HG02938 (cell line): ENCODE measurements at regions not wholly inside any gene's neighbourhood (a gene's known extent, or its start where the extent isn't known, plus 50 kb on each side); places are given as distances from the start of the nearest gene placed in this dataset.

Experiments used
- ATAC-seq: cut with Tn5 transposase; IDR thresholded peaks from one replicate; pipeline ENCODE4 v1.9.1; 2021; ENCODE audit warnings: mild to moderate bottlenecking, moderate library complexity; ENCODE audit not compliant: unreplicated experiment

DNA sequence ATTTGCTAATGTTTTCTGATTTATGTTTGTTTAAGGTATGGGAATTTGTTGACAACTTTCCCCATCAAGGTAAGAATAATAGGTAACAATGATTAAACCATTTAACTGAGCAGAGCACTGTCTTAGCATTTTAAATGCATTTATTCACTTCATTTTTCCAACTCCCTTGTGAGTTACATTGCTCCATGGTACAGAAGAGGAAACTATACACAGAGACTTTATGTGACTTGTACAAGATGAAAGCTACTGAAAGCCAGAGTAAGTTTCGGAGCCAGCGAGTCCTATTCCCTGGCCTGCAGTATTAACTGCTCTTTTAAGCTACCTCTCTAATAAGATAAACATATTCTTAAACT is 708.8 kb downstream of the HDGFL1 start:
- ATAC-seq = no peak

DNA sequence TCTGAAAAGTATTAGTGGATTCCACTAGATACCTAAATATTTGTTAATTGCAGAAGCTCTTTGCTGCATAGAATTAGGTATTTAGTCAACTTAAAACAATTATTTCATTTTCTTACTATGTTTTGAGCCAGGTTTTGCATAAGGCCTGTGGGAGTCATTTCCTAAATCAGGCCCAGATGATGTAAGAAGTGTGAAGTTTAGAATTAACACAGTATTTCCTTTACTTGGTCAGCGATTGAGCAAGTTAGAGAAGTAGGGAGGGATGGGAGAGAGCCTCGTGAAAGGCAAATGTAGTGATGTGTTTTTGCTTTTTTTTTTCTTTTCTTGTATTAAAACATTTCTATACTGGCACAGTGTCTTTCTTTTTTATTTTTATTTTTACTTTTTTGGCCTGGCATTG is 711.1 kb downstream of the HDGFL1 start:
- no peak for ATAC-seq

DNA sequence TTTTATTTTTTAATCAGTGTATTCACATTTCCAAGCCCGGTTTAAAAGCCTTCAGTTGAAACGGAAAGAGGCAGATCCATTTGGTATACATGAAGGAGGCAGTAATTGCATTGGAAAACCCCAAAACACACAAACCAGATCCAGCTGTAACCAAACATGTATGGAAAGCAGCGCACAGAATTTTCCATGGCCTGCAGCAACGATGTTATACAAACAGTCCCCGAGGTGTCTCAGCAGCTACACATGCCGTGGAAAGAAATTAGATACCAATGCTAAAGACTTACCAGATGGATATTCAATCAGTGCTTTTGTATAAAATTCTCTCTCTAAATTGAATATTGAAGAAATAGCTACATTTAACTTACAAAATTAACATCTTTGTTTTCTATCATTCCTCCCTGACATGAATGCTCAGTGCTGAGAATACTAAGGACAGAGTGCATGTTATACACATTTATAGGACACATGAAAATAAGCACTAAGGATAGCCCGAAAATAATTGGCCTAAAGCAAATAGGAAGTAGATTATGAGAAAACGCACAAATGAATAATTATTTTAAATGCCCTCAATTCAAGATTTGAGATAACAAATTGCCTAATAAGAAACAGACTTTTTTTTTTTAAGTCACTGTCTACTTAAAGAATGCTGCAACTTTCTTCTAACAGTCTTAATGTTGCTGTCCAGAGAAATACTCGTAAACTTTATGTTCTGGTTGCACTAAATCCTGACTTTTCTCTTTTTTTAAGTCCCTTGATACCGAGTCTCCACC is 713.1 kb downstream of the HDGFL1 start:
- ATAC-seq = no peak

DNA sequence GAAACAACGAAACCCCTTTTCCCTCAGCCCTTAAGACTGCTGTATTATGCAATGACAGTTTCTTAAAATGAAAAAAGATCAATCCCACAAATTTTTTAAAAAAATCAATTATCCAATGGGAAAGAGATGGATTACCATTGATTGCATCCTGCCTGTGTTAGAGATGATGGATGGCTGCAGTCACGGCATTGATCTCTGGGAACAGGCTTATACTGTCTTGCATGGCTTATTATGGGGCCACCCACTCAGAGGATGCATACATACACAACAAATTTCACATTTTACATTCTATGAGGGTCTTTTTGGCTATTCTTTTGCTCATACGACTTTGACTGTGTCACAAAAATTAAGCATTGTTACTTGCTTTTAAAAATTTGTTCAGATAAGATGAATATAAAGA is 724.3 kb downstream of the HDGFL1 start:
- no peak for ATAC-seq

DNA sequence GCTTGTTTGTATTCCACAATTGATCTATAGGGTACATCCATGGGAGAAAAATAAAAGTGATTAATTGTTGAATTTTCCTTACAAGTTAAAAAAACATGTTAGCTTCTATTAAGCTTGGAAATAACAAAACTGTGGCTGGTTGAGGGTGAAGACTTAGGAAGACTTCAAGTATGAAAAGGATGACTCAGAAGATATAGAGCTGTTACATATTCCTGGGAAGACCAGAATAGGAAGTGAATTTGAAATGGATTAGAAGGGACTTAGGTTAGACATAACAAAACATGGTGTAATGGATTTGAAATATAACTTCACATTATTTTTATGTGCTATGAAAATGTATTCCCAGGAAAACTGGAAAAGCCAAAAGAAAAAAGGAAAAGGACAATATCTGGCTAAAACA is 732.2 kb downstream of the HDGFL1 start:
- no peak for ATAC-seq

DNA sequence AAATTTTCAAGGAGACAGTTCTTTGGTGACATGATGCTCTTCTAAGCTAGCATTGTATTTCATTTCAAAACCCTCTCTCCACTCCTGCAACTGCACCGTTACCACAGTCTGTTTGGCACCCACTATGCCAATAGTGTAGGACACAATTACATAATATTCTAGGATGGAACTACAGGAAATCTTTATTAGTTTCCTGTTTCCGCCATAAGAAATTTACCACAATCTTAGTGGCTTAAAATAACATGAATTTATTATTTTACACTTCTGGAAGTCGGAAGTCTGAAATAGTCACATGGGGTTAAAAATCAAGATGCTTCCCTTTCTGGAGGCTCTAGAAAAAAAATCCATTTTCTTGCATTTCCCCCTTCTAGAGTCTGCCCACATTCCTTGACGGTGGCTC is 733.1 kb downstream of the HDGFL1 start:
- ATAC-seq = no peak

DNA sequence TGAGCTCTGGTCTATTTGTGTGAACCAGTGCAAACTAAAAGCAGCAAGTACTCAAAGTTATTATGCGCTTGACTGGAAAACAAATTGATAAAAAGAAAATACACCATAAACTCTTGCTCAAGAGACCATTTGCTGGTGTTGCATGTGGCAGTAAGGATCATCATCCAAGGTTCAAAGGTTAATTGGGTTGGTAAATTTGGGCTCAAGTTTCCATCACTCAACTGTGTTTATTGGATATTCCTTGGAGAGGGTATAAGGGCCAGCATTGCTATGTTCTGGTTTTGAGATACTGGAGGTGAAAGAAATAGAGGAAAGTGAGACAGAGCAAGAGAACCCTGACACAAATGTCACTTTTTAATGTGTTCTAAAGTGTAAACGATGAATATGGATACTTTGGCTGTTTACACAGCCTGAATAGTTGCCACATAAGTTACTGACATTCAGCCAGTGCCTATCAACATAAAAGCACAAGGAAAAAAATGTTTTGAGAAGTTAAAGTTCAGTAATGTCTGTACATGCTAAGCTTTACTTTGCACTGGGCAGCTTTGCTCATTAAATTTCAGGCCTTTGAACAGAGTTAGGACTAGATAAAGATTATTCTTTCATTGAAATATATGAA is 736.1 kb downstream of the HDGFL1 start:
- ATAC-seq = no peak

DNA sequence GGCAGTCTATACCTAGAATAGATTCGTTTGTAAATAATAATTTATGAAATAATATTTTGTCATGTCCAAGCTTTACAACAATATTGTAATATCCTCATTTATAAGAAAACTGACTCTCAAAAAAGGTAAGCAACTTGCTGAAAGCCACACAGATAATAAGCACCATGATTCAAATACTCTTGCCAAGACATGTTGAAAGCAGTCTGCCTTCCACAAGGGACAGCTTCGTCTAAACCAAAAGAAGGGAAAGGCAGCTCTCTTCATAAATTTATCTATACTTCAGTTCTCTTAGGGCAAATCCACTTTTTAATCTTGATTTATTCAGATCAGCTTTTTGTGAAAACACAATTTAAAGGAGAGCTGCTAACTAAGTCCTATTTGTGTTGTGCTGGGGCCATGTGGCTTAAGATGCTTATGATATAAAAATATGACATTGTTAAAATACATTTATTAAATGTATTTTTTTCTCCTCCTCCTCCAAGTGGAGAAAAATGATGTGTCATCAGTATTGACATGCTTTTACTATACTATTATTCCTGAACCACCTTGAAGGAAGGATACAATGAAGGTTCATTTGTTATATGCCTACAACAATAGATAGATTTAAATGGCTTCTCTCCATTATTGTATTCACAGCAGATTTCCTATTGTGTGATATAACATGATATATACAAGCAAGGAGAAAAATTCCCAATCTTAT is 737.0 kb downstream of the HDGFL1 start:
- ATAC-seq = no peak

DNA sequence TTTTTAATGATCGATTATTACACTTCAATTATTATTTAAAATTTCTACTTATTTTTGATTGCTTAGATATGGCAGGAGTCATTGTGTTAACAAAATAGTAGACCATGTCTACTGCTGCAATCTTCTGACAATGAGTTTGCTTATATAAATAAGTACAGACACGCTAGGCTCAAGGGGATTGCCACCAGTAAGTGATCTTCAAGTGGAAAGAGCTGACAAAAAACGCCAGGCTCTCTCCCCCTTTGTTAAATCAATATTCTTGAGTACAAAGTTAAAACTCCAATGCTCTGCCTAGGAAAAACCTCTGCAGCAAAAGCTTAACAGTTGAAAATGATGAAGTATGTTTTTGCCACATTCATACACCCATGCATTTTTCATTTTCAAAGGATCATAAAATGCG is 738.1 kb downstream of the HDGFL1 start:
- no peak for ATAC-seq

DNA sequence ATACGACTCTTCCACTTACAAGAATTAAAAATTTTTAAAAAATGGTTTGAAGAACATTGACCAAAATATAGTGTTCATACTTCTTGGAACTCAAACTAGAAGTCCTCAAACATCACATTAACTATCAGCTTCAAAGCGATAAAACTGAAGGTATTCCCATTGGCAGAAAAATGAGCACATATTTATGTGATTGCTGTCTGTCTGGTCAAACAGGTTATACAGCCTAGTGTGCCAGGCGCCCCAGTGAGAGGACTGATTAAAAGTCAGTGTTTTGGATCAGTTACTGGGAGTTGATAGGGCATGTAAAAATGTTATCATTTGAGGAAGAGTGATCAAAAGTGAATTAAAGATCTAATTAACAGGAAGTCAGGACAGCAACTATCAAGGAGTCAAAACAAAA is 738.8 kb downstream of the HDGFL1 start:
- ATAC-seq = no peak

DNA sequence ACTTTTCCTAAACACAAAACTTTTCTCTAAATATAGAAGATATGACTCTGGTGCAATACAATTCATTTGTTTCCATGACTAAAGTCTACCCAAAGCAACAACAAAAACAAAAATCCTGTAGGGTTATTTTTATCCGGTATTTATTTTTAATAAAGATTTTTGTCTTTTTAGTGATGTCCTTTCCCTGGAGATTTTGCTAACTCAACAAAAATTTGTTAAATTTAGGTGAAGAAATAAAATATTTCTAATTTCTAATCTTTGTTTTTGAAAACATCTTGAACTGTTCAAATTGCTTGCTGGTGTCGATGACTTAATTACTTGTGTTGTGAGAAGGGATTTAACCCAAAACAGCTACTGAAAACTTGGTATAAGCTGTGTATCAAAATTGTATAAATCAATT is 741.8 kb downstream of the HDGFL1 start:
- no peak for ATAC-seq

DNA sequence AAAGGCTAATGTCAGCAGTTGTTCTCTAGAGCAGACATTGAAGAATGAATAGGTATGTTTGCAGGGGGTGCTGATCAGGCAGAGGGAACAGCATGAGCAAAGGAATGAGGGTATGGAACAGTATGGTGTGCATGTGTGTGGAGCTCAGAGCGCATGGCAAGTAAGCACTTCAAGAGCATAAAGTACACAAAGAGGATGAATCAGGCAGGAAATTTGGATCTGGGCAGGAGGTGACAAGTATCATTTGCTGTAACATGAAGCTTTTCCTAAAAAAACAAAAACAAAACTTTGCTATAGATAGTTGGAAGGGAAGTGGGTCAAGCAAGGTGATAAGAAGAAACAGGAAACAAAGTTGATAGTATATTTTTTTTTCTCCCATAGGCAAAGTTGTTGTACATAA is 746.8 kb downstream of the HDGFL1 start:
- ATAC-seq = no peak

DNA sequence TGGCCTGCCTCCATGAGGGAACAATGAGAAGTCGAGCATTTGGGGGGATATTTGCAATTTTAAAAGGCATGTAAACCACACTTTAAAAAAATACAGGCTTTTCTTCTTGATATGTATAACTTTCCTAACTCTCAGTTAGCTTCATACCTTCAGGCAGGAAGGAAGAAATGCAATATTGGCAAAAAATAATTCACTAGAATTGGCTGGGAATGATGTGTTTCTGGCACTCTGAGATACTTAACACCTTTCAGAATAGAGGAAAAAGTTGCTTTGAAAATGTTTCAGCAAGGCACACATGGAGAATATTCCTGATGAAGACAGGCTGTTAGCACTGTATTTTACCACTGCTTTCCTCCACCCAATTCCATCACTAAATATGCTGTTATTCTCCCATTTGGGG is 747.6 kb downstream of the HDGFL1 start:
- no peak for ATAC-seq

DNA sequence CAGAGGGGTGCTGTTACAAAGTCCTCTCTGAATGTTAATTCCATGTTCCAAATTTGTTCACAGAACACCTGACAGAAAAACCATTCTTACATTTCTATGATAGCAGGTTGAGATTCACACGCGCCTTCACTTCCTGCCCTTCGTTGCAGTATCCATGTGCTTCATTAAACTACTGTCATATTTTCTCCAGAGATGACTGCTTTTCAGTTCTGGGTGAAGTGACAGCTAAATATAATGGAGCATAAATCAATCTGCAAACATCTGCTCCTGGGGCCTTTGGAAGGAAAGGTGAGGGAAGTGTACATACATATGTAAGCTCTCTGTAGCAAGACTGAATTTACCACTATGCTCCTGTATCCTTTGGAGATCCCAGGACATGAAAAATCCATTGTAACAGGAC is 750.2 kb downstream of the HDGFL1 start:
- ATAC-seq = no peak

DNA sequence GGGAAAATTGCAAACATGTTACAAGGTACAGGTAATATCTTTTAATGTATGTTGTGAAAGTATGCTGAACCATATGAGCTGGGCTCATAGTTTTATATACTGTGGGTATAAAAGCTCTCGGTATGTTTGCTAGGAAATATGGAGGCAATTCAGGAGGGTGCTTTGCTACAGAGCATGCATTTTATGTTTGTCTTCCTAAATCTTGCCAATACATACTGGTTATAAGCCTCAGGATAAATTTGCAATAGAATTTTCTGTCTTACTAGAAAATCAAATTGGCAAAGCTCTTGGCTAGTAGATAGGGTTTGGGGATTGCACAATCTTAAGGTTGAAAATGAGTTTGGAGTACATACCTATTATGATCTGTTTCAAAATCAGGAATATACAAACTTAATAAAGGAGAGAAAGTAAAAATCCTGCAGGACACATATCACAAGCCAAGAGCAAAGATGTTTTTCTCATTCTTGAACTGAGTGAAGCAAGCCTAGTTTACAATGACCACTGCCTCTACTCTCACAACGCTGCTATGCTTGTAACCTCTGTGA is 751.2 kb downstream of the HDGFL1 start:
- ATAC-seq = no peak

DNA sequence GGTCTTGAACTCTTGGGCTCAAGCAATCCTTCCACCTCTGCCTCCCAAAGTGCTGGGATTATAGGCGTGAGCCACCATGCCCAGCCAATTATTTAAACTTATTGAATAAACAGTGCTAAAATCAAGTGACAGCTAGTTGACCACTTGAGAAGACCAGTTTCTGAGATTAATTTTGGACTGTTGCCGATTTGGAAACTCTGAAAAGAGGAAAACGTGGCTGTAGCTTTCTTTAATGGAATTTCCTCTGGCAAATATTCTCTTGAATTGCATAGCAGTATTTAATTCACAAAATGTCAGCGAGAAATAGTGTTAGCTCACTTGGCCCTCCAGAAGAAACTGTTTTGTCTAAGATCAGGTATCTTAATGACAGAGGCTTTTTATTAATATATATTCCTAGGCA is 754.5 kb downstream of the HDGFL1 start:
- ATAC-seq = no peak

DNA sequence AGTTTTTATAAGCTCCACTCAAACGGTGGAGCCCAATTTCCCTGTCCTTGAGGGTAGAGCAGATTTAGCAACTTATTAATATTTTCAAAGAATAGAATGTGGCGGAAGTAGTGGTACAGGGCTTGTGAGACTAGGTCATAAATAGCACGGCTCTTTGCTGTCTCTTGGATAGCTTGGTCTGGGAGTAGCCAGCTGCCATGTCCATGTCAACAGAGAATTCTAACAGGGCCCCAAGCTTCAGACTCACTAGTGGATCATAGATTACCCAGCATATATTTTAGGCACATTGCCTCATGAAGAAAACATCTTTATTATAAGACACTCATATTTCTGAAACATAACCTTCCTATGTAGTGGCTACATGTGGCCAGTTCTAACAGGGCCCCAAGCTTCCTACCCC is 755.7 kb downstream of the HDGFL1 start:
- ATAC-seq = no peak

DNA sequence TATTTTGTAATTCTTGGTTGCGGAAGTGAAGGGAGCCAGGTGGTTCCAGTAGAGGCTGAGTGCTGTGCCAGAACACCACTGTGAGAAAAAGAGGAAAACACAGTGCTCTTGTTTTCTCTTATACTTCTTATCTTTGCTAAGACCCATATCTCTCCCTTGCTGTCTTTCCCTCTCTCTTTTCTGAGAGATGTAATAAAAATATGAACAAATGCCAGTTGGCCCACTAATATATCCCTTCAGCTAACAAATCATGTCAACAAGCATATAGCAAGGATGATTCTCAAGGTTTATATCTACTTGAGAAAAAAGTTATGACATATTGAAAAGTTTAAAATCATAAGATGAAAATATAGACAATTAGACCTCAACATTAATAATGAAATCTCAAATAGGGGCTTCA is 758.3 kb downstream of the HDGFL1 start:
- ATAC-seq = no peak

DNA sequence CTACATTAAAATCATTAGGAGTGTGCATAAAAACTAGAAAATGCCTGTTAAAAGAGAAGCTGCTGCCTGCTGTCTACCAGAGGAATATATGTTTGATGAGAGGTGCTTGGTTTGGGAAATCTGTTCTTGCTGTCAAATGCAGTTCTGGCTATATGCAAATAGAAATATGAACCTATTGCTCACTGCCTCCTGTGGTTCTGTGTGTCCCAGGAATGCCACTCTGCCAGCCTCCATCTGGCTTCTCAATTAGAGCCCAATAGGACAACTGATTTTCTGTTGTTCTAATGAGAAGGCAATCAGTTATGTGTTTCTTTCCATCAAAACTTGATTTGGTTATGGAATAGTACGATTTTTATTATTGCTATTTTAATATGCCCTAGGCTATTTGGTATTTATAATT is 759.7 kb downstream of the HDGFL1 start:
- no peak for ATAC-seq

DNA sequence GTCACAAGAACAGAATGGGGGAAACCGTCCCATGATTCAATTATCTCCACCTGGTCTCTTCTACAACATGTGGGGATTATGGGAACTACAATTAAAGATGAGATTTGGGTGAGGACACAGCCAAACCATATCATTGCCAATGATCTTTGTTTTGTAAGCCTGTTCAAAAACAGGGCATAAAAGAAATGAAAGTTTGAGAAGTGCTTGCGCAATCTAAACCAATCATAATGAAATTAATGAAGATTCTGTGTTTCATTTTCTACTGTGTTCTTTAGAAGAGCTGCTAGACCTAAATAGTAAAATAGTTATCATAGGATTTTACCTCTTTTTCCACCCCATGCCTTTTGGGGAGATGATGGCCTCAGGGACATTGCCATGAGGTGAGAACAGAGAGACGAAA is 761.3 kb downstream of the HDGFL1 start:
- no peak for ATAC-seq

DNA sequence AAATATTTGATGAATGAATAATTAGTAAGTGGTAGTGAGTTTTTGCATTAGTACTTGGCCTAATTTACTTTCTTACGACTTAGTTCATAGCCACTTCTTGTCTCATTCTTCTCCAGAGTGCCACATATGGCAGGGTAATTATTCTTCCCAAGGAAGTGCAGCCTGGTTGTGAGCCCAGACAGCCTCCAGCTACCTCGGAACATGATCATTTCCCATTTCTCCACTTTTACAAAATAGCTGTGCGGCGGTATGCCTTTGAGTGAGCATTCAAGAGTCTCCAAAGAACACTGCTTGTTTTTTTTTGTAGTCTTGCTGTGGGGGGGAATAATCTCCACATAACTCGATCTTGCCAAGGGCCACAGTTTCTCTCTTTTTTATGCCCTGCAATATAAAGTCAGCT is 765.0 kb downstream of the HDGFL1 start:
- no peak for ATAC-seq

DNA sequence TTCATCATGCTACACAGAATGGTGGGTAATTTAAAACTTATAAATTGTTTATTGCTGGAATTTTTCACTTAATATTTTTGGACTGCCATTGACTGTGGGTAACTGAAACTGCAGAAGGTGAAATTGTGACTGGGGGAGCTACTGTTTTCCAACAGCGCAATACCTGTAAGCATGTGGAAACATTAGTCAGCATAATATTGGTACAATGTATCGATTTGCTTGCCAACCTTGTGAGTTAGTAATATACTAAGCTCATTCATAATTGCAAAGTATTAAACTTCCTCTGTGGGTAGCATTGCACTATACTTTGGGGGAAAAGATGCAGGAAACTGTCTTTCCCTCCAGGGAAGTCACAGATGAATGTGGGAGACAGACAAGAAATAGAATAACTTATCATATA is 766.5 kb downstream of the HDGFL1 start:
- ATAC-seq = no peak
